Vagina (tissue), 2 donors: ENCODE measurements at regions not wholly inside any gene's neighbourhood (a gene's known extent, or its start where the extent isn't known, plus 50 kb on each side); places are given as distances from the start of the nearest gene placed in this dataset.

ENCODE experiments used
- DNase-seq, 2 donors: peaks; one replicate each; pipeline ENCODE4 v3.0.0-alpha.2; 2017; ENCODE audit errors: extremely low spot score in 2 of 2
- H3K27ac ChIP-seq: fragments of 200-600 bp; sonication (generic); one replicate; pipeline ENCODE4 v1.5.1; 2019
- H3K27me3 ChIP-seq: fragments of 200-600 bp; sonication (generic); one replicate; pipeline ENCODE4 v1.5.1; 2019
- H3K36me3 ChIP-seq, 2 donors: fragments of 200-600 bp; sonication (generic); one replicate each; pipeline ENCODE4 v1.5.1; 2017 to 2019
- H3K4me1 ChIP-seq: fragments of 200-600 bp; sonication (generic); one replicate; pipeline ENCODE4 v1.5.1; 2019
- H3K4me3 ChIP-seq, 2 donors: fragments of 200-600 bp; sonication (generic); 1 replicate in 1 of 2; 2 replicates in 1 of 2; pipeline ENCODE4 v1.5.1; 2016 to 2019
- H3K9me3 ChIP-seq: fragments of 200-600 bp; sonication (generic); one replicate; pipeline ENCODE4 v1.5.1; 2019
- CTCF ChIP-seq, 3 experiments: fragments of 450-650 bp in 2 of 3; fragments of 200-600 bp in 1 of 3; sonication (generic) in 1 of 3; IDR thresholded peaks; one replicate each; pipeline ENCODE4 v1.5.1; 2017 to 2019; ENCODE audit warnings: antibody characterized with exemption in 3 of 3, mild to moderate bottlenecking in 2 of 3, moderate library complexity in 2 of 3
- POLR2A ChIP-seq, 2 donors: fragments of 450-650 bp; IDR thresholded peaks; one replicate each; pipeline ENCODE4 v1.6.1; 2017; ENCODE audit warnings: antibody characterized with exemption in 2 of 2, mild to moderate bottlenecking in 2 of 2, moderate library complexity in 2 of 2
- POLR2AphosphoS5 ChIP-seq, 2 donors: sonication (generic); formaldehyde crosslinking; IDR thresholded peaks; one replicate each; pipeline ENCODE4 v1.9.0; 2017; ENCODE audit warnings: antibody characterized with exemption in 2 of 2, mild to moderate bottlenecking in 2 of 2, low read depth in 1 of 2; ENCODE audit not compliant: insufficient read depth in 1 of 2
- intact Hi-C: fragments of 100-400 bp; cut with DNase I; formaldehyde crosslinking; loops from one replicate; pipeline ENCODE4 v1.15.1; 2023

DNA sequence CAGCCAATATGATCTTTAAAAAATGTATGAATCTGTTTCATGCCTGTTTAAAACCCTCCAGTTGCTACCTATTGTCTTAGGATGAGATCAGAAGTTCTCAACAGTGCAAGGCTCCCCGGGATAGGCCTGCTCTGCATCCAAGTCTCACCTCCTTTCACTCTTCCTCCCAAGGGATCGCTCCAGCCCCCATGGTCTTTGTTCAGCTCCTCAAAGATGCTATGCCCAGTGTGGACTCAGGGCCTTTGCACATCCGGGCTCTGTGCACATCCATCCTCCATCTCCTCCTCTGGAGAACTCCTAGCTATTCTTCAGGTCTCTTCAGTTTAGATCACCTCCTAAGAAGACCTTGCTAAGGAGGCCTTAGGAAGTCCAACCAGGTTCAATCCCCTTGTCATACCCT is 82.7 kb upstream of the LEP start:
- Histone ChIP-seq H3K27ac (no peak overlapping the region), H3K9me3 (no peaks in the 10 kb centered on the region), H3K27me3 (no peaks in the 10 kb centered on the region), H3K4me1 (no peaks in the 10 kb centered on the region), H3K4me3 (no peak overlapping the region), H3K36me3 (no peaks in the 10 kb centered on the region)
- peak in 1 of 2 donors; percentile 40 for DNase-seq
- TF ChIP-seq CTCF (IDR thresholded peaks at IDR 0.05) (no peak), POLR2AphosphoS5 (IDR thresholded peaks at IDR 0.05; ENCODE audit: insufficient read depth in 1 of 2, low read depth in 1 of 2) (no peak), POLR2A (IDR thresholded peaks at IDR 0.05) (no peak)
- intact Hi-C loops = no loop called here

- no peaks in the 10 kb centered on the region for H3K36me3 ChIP-seq
- TF ChIP-seq CTCF (IDR thresholded peaks at IDR 0.05) (no peak), POLR2AphosphoS5 (IDR thresholded peaks at IDR 0.05; ENCODE audit: insufficient read depth in 1 of 2, low read depth in 1 of 2) (no peak)
- H3K9me3 ChIP-seq = no peaks in the 10 kb centered on the region
- H3K4me3 ChIP-seq = no peak overlapping the region
- intact Hi-C loops = no loop called here
- no peaks in the 10 kb centered on the region for H3K4me1 ChIP-seq
- peak in 1 of 2 donors; percentile 82 for DNase-seq
- H3K27me3 ChIP-seq = no peaks in the 10 kb centered on the region
- no peak overlapping the region for H3K27ac ChIP-seq
Observed at GRCh38 chr7:128160296-128160695, 80.8 kb upstream of the LEP start.

DNA sequence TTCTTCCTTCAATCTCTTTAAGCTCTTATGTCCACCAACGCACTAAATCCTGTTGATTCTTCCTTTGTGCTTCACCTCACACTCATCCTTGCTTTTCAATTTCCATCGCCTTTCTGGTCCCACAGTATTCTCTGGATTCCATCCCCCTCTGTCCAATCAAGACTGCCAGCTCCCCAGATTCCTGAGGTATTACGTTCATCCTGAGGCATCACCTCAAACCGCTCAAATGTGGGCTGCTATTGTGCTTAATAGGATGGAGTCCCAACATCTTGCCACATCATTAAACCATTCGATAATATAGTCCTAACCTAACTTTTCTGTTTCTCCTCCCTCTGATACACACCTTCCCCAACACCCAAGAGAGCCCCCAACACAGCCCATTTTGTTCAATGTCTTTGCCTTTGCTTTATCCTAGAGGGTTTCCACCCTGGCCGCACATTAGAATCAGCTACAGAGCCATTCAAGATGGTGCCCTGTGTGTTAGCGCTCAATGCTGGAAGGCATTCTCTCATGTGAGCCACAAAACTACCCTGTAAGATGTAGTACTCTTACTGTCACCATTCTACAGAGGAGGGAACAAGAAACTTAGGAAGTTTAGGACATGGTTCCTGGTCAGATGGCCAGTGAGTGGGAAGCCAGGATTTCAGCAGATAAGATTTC is 79.5 kb upstream of the LEP start:
- H3K36me3 ChIP-seq = no peaks in the 10 kb centered on the region
- peaks cover 8% of the 10 kb centered on the region for H3K4me1 ChIP-seq
- no peak for TF ChIP-seq CTCF (IDR thresholded peaks at IDR 0.05)
- TF ChIP-seq POLR2A (IDR thresholded peaks at IDR 0.05) = no peak
- TF ChIP-seq POLR2AphosphoS5 (IDR thresholded peaks at IDR 0.05; ENCODE audit: insufficient read depth in 1 of 2, low read depth in 1 of 2) = no peak
- no peaks in the 10 kb centered on the region for H3K27me3 ChIP-seq
- intact Hi-C loops = no loop called here
- DNase-seq = peak in 1 of 2 donors; percentile 58
- H3K27ac ChIP-seq = no peak overlapping the region
- H3K9me3 ChIP-seq = no peaks in the 10 kb centered on the region
- H3K4me3 ChIP-seq = no peak overlapping the region

GRCh38 chr7:128162666-128163065 is 78.4 kb upstream of the LEP start:
- no peaks in the 10 kb centered on the region for H3K36me3 ChIP-seq
- TF ChIP-seq POLR2AphosphoS5 (IDR thresholded peaks at IDR 0.05; ENCODE audit: insufficient read depth in 1 of 2, low read depth in 1 of 2) (no peak), POLR2A (IDR thresholded peaks at IDR 0.05) (no peak), CTCF (IDR thresholded peaks at IDR 0.05) (no peak)

DNA sequence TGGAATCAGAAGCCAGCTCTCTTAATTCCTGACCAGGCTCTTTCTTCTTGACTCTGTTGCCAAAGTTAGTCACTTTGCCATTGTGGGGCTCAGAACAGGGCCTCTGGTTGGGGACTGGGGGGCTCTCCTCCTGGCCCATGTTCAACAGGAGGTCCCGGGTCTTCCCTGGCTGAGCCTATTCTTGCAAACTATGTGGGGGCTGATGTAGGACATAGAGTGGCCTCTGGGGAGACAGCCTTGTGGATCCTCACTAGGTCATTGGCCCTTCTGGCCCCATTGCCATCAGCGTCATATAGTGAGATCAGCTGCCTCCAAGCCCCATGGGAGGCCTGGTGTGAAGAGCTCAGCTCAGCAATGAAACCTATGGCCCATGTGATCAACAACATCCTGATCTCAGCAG is 77.6 kb upstream of the LEP start:
- Histone ChIP-seq H3K4me1 (peaks cover 25% of the 10 kb centered on the region), H3K4me3 (no peak overlapping the region), H3K9me3 (no peaks in the 10 kb centered on the region), H3K27me3 (peaks cover 9% of the 10 kb centered on the region), H3K27ac (no peak overlapping the region), H3K36me3 (no peaks in the 10 kb centered on the region)
- DNase-seq = no peak
- TF ChIP-seq CTCF (IDR thresholded peaks at IDR 0.05) (no peak), POLR2AphosphoS5 (IDR thresholded peaks at IDR 0.05; ENCODE audit: insufficient read depth in 1 of 2, low read depth in 1 of 2) (no peak)
- intact Hi-C loops = no loop called here

More at GRCh38 chr7:128162666-128163065, 78.4 kb upstream of the LEP start:
- H3K4me1 ChIP-seq = peaks cover 17% of the 10 kb centered on the region
- intact Hi-C loops = no loop called here
- H3K9me3 ChIP-seq = no peaks in the 10 kb centered on the region
- no peak overlapping the region for H3K4me3 ChIP-seq
- DNase-seq = no peak
- peaks cover 1% of the 10 kb centered on the region for H3K27me3 ChIP-seq
- H3K27ac ChIP-seq = no peak overlapping the region
